Ammon's horn (tissue), 1 donor: ENCODE measurements at regions not wholly inside any gene's neighbourhood (a gene's known extent, or its start where the extent isn't known, plus 50 kb on each side); places are given as distances from the start of the nearest gene placed in this dataset.

ENCODE experiments used
- DNase-seq: peaks from one replicate; pipeline ENCODE4 v3.0.0-alpha.2; 2016; ENCODE audit warnings: low spot score

GRCh38 chr2:64769392-64770044 is 115.8 kb upstream of the SERTAD2 start:
- DNase-seq: no peak

GRCh38 chr2:64770137-64770780 is 116.5 kb upstream of the SERTAD2 start:
- DNase-seq: no peak

GRCh38 chr2:64770781-64771334 is 117.1 kb upstream of the SERTAD2 start:
- DNase-seq: no peak

GRCh38 chr2:64771737-64772136 is 118.0 kb upstream of the SERTAD2 start:
- no peak for DNase-seq

DNA sequence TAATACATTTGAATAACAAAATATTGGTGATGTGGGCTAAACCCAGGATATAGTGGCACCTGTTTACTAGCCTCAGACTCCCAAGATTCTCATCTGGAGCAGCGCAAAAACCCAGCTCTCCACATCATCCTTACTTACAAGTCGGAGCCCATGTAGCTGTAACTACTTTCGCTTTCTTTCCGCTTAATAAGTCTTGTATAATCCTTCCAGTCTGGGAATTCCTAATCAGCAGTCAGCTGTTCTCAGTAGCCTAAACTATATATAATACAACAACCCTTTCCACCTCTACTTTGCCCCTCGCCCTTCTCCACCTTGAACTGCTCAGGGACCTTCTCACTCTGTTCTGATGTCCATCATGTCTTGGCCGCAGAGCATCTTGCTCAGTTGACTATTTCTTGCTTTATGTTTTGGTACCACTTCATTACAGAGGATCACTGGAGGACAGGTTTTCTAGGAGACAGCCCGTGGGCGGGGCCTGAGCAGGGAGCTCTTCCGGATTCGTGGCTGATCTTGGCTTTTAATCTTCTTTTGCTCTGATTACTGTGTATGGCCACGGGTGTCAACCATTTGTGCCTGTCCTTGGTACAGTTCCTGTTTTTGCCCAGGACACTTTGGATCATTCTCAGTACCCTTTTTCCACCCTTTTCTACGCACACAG is 119.9 kb upstream of the SERTAD2 start:
- DNase-seq: no peak

DNA sequence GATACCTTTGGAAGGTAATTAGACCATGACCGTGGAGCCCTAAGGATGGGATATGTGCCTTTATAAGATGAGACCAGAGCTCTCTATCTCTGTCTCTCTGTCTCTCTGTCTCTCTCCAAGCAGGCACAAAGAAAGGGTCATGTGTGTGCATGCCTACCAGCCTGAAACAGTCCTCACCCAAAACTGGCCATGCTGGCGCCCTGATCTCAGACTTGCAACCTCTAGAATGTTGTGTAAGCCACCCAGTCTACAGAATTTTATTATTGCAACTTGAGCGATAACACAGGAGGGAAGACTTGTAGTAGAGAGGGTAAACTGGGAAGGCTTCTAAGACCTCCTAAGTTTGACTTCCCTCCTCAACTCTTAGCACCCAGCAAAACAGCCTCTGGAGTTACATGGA is 124.1 kb upstream of the SERTAD2 start:
- DNase-seq: no peak

- no peak for DNase-seq
Observed at GRCh38 chr2:64779117-64779690, 125.5 kb upstream of the SERTAD2 start.

DNA sequence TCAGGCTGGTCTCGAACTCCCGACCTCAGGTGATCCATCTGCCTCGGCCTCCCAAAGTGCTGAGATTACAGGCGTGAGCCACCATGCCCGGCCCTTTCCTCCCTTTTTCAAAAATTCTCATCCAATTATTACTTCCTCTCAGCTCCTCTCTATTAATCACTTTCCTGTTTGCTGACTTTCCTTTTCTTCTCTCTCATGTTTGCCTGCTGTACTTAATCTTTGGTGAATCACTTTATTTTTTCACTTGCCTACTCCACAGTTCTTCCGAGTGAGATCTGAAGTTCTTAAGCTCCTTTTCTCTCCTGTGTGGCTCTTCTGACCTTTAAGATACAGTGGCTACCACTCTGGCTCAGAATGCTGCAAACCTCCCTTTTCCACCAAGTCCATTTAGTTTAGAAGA is 126.3 kb upstream of the SERTAD2 start:
- no peak for DNase-seq

- DNase-seq: no peak
Observed at GRCh38 chr2:64781711-64782390, 128.1 kb upstream of the SERTAD2 start.

GRCh38 chr2:64784168-64785061 is 130.7 kb upstream of the SERTAD2 start:
- no peak for DNase-seq

DNA sequence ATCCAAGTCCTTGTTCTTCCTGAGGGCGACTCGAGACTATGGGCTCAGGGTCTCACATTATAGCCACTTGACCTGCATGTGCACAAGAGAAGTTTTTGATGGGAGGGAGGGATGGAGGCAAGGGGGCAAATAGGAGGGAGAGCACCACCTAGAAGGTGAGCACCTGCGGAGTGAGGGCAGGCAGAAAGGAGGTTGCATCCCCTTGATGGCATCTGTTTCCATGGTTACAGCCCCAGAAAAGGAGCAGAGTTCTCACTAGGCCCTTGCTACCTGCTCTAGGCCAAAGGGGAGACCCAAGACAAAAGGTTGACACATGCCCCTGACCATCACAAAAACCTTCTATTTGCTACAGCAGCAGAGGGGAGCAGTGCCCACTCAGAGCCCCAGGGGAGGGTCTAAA is 131.5 kb upstream of the SERTAD2 start:
- DNase-seq: no peak

GRCh38 chr2:64786343-64787018 is 132.8 kb upstream of the SERTAD2 start:
- no peak for DNase-seq

DNA sequence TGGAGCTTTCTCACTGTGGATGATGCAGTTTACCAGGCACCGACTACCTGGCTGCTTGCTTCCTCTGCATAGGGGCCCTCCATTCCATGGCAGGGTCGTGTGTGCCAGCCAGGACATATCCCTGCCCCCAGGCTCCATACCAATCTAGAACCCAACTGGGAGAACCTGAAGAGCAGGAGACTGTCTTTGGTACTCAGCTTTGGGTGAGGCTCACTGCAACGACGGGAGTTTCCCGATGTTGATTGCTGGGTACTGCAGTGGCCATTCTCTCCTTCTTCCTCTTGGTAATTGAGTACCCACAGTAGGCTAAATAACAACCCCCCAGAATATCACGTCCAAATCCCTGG is 133.3 kb upstream of the SERTAD2 start:
- DNase-seq: no peak

DNA sequence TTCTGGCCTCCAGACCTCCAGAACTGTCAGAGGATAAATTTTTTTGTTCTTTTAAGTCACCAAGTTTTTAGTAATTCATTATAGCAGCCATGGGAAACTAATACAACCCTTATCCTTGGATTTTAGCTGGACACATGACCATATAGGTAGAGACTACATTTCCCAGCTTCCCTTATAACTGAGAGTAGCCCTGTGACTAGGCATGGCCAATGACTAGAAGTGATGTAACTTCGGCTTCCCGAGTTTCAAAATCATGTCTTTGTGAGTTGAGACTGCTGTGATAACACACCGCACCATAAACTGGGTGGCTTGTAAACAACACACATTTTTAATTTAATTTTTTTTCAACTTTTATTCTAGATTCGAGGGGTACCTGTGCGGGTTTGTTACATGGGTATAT is 134.0 kb upstream of the SERTAD2 start:
- DNase-seq: no peak

DNA sequence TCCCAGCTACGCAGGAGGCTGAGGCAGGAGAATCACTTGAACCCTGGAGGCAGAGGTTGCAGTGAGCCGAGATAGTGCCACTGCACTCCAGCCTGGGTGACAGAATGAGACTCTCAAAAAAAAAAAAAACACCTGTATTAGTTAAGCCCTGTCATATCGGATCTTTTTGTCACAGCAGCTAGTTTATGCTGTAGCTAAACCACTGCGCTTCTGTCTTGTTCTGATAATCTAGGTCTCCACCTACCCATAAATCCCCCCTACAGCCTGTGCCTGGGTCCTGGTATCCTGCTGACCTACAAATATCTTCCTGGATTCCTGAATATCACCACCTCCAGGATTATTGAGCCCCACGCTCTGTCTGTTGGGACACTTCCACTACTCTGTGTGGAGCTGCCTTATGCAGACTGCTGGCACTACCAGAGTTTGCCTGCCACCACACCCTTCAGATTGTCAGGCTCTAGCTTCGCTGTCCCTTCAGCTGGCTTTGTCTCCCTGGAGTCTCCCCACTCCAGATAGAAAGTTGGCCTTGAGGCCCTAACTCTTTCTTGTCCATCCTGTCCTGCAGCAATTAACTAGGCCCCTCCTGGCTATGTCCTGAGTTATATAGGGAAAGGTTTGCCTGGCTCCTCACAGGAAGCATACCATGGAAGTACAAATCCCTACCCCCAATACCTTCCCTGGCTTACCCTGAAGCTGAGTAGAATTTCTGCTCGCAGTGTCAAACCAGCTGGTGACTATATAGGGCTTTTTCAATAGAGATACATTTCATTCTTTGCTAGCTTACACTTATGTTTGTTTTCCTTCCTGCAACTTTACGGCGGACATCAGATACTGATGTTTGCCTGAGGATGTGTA is 136.0 kb upstream of the SERTAD2 start:
- no peak for DNase-seq

DNA sequence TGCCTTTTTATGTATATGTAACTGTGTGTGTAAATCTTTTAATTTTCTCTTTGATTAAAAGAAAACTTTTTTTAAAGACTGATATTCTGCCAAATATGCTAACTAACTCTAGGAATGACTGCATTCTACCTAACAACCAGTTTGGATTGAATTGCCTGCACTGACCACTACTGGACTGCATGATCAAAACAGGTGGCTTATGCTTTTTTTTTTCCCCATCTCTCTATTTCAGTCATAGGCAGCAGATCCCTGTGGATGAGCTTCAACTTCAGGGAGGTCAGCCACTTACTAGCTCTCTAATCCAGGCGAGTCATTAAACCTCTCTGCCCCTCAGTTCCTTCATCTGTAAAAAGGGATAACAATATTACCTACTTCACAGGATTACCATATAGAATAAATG is 138.6 kb upstream of the SERTAD2 start:
- no peak for DNase-seq

DNA sequence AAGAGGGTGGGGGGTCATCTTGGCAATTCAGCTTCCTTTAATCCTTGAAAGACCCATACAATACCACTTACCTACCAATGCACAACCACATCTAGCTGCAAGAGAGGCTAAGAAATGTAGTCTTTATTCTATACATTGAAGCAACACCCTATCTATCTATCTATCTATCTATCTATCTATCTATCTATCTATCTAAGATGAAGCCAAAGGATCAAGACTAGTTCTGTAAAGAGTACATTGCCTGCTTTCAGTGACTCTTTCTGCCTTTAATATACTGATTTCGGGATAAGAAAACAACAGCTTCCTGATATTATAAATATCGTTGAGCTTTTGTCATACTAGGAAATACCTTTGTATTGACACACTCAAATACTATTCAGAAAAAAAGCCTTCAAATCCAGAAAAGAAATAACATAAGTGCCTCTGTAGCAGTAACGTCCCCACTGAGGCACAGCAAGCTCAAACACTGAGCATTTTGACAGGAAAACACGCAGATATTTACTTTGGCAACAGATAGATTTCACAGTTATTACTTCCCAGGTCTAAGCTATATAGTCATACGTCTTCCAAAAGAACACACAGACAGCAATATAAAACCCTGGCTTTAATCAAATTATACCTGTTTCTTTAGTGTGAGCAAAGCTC is 139.4 kb upstream of the SERTAD2 start:
- DNase-seq: no peak

DNA sequence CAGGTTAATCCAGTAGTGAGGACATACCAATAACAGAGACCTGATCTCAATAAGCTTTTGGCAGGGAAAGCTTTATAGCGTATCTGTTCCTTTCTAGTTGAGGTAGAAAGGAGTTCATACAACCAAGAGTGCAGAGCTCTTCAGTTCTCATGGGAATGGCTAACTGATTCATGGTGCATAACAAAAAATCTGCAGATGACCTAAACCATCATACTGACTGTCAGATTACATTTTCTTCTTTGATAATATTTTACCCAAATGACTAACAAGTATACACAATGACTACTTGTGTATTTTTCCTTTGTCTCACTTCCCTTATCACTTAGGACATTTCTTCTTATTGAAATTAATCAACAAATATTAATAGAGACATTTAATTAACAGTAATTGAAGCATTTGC is 140.0 kb upstream of the SERTAD2 start:
- no peak for DNase-seq

DNA sequence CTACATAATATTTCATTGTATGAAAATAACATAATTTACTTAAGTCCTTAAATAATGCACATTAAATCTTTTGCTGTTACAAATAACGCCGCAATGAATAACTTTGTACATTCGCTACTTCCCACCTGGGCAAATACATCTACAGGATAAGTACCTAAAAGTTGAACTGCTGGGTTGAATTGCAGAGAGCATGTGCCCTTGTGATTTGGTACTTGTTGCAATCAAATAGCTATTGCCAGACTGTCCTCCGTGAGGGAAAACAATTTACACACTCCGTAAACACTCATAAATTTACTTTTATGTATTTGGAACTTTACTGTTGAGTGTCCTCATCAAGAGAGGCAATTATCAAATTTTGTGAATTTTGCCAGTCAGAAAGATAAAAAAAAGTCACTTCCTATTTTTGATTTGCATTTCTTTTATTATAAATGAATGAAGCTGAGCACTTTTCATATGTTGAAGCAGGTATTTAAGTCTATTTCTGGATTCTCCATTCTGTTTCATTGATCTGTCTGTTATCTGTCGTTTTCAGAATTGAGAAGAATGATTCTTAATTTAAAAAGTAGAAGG is 140.8 kb upstream of the SERTAD2 start:
- no peak for DNase-seq
